NCI-H2171 (cell line): ENCODE measurements at regions not wholly inside any gene's neighbourhood (a gene's known extent, or its start where the extent isn't known, plus 50 kb on each side); places are given as distances from the start of the nearest gene placed in this dataset.

Experiments used
- DNase-seq: peaks from one replicate; lab custom pipeline; 2025; lab: John Stamatoyannopoulos, UW

DNA sequence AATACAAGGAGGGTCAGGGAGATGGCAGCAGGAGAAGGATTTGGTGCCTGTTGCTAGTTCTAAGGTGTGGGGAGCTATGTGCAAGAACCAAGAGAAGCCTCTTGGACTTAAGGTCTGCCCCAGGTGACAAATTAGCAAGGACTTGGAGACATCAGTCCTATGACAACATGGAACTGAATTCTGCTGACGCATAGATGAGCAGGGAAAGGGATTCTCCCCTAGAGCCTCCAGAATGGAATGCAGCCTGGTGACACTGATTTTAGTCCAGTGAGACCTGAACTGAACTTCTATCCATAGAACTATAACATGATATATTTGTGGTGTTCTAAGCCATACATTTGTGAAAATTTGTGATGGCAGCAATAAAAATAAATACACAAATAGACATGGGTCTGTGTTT, 215.6 kb downstream of the ESM1 start:
- DNase-seq: no peak

GRCh38 chr5:54769072-54769471, 216.3 kb downstream of the ESM1 start:
- no peak for DNase-seq

DNA sequence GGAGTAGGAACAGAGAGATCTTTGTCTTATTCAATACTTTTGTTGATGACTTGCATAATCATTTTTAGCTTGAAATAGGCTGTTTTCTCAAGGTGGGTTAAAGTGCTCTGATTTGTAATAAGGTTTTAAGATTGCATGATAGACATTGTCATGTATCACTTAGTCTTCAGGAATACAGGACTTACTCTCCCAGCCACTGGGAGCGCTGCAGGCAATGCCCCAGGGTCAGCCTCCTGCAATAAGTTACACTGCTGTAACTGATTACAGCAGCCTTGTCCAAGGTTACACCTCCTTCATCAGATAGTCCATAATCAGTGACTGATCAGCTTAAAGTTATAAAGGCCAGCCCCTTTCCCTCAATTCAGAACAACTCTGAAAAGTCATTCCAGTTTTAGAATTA, 218.6 kb downstream of the ESM1 start:
- no peak for DNase-seq

DNA sequence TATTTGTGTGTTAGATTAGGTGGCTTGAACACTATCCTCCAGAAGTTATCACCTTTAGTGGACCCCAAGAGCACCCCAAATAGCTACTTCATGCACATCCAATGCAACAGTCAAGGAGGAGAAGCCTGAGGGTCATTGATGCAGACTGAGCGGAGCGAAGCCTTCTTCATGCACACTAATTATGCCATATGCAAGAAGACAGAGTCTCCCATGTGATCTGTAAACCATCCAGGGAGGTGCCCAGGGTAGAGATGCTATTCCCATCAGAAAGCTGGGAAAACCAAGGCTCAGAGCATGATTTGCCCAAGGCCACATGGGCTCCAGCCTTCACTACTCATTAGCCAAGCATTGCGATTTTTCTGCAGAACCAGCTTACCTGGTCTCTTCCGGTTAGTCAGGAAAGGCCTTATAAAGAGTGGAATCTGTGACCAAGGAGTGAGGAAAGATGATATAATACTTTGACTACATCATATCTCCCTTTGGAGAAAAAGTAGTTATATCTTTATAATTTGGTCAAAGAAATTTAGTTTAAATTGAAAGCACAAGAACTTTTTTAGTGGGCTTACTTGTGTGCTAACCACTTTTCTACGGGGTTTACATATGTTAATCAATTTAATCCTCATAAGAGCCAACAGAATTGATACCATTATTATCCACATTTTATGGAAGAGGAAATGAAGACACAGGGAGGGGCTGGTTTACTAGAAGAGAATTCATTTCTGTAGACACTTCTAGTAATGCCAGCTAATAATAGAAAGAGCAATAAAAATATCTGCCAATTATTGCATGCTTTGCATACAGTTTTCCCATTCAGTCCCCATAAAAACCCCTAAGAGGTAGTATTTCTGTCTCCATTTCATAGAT, 220.0 kb downstream of the ESM1 start:
- DNase-seq: no peak

GRCh38 chr5:54764102-54765090, 221.0 kb downstream of the ESM1 start:
- DNase-seq: no peak

- DNase-seq: no peak
These were observed 224.1 kb downstream of the ESM1 start for GRCh38 chr5:54761213-54761701.

DNA sequence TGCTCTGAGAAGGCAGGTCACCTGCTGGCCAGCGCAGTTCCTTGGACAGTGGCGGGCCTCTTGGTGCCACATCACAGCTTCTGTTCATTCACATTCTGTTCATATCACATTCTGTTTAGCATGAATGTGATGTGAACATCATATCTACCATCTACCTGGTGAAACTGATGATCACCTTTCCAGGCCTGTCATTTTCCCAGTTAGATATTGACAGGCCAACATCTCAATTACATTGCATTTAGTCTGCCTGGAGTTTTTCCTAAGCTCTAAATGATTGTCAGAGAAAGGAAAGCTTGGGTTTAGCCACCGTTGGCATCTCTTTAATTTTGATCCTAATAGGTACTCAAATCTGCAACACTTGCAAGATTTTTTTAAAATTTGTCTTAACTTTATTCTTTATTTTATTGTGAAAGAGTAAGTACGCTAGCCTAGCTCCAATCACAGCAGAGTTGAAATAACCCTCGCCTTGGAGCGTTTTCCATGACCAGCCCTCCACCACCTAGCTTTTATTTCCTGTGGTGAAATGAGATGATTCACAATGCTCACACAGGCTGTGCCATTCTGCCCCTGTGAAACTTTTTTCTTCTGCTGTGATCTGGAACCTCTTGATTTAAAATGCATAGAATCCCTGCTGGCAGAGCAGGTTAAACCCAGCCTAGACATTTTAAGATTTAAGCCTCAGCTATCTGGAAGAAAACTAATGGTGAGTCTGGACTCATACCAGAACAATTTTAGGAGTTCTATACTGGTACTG, 225.0 kb downstream of the ESM1 start:
- no peak for DNase-seq

DNA sequence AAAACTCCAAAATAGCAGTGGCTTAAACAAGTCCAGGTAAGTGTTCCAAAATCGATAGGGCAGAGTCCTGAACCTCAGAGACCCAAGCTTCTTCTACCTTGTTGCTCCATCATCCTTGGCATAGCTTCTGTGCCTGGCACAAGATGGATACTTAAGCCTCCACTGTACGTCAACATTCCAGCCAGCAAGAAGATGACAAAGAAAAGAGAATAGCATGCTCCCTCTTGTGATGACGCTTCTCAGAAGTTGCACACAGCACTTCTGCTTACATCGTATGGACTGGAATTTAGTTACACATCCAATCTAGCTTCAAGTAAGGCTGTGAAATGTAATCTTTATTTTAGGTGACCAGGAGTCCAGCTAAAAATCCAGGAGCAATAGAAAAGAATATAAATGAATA, 227.4 kb downstream of the ESM1 start:
- DNase-seq: no peak

GRCh38 chr5:54757541-54757940, 227.9 kb downstream of the ESM1 start:
- peak; percentile 17 for DNase-seq

DNA sequence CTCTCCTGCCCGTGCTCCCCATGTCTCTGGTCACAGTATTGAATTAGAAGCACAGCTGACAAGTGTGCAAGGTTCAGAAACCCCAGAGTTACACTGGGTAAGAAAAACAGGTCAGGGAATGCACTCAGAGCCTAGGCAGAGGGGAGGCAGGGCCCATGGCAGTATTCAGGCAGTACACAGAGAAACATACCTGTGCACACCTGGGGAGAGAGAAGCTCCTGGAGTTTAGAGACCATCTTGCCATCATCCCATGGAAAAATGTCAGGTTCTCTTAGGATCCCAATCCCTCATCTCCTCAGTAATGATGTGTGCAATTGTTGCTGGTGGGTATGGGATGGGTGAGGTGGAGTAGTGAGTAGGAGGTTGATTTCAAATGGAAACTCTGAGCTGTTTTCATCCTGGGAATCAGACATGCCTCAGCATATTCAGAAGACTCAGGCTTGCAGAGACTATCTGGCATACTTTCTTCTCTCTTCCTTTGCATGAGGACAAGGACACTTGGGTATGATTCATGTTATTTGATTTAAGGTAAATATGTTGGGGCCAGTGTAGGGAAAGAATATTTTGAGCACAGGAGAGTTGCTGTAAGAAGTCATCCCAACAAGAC, 228.5 kb downstream of the ESM1 start:
- no peak for DNase-seq

GRCh38 chr5:54756301-54756700, 229.1 kb downstream of the ESM1 start:
- no peak for DNase-seq

DNA sequence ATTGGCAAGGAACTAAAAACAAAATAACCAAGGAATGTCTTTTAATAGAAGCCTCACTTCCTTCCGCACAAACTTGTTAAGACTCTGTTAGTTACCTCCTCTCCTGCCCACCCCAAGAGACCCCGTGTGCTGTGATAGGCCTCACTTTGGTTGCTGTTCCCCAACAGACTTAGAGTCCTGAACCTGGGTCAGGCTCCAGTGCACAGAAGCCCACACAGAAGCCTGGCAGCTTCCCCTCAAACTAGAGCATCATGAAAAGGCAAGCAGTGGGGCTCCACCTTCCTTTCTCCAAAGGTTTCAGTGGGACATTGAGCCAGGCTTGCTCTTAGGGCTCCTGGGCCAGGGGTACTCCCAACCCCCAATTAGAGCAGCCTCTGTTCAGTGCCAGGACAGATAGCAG, 230.5 kb downstream of the ESM1 start:
- no peak for DNase-seq

GRCh38 chr5:54754420-54754819, 231.0 kb downstream of the ESM1 start:
- DNase-seq: no peak

GRCh38 chr5:54753753-54754152, 231.6 kb downstream of the ESM1 start:
- no peak for DNase-seq

- no peak for DNase-seq
These were observed 232.4 kb downstream of the ESM1 start for GRCh38 chr5:54753034-54753433.

GRCh38 chr5:54748527-54748926, 231.0 kb downstream of the SNX18 start:
- no peak for DNase-seq

DNA sequence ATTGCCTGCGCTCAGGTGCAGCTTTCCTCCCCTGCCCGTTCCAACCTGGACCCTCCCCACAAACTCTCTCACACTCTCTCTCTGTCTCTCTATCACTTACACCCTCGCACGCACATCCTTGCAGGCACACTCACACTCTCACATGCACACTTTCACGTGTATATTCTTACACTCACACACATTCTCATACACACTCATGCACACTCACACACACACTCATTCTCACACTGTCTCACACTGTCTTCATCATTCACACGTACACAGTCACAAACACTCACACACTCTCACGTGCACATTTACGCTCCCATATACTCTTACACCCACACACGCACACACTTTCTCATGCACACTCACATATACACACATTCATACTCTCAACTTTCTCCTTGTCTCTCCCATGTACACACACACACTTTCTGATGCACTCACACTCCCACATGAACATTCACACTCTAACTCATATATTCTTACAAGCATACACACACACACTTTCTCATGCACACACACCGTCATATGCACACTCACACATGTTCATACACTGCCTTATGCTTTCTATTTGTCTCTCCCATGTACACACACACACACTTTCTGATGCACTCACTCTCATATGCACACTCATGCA, 229.3 kb downstream of the SNX18 start:
- no peak for DNase-seq

DNA sequence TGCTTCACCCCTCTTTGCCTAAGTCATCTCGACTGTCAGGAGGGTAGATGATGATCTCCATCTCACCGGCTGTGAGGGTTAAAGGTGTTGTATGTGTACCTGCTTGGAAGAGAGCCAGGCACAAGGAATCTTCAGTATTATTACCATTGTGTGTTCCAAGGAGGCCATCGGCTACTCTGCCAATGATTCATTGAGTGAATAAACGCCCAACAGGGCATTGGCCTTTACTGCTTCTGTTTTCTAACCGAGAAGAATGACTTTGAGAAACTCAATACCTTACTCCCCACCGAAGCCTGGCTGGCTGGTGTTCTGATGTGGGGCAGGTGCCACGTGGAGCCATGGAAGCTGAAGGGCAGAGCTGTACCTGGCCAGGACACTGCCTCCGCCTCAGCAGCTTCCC, 228.8 kb downstream of the SNX18 start:
- DNase-seq: no peak

- DNase-seq: no peak
These were observed 228.0 kb downstream of the SNX18 start for GRCh38 chr5:54745599-54745998.

GRCh38 chr5:54743997-54744788, 226.6 kb downstream of the SNX18 start:
- DNase-seq: no peak
